Hepatic stellate cell (primary cell): ENCODE measurements at regions not wholly inside any gene's neighbourhood (a gene's known extent, or its start where the extent isn't known, plus 50 kb on each side); places are given as distances from the start of the nearest gene placed in this dataset.
"Not testable (repeated sequence)": the region's sequence is repeated elsewhere in the genome, so short reads cannot be mapped to it uniquely, and the experiment has no call there.

ENCODE experiments used
- DNase-seq: peaks from one replicate; pipeline ENCODE4 v3.0.0; 2011; ENCODE audit warnings: low spot score

GRCh38 chr1:185401019-185401418 is 84.0 kb upstream of the IVNS1ABP start:
- no peak for DNase-seq

- peak; percentile 48 for DNase-seq
Observed at GRCh38 chr1:185400052-185400451, 83.0 kb upstream of the IVNS1ABP start.

GRCh38 chr1:185398599-185398998 is 81.6 kb upstream of the IVNS1ABP start:
- no peak for DNase-seq

- no peak for DNase-seq
Observed at GRCh38 chr1:185398022-185398421, 81.0 kb upstream of the IVNS1ABP start.

- no peak for DNase-seq
Observed at GRCh38 chr1:185397183-185397582, 80.1 kb upstream of the IVNS1ABP start.

GRCh38 chr1:185396126-185396525 is 79.1 kb upstream of the IVNS1ABP start:
- no peak for DNase-seq

- DNase-seq = no peak
Observed at GRCh38 chr1:185393815-185394214, 76.8 kb upstream of the IVNS1ABP start.

GRCh38 chr1:185393205-185393604 is 76.2 kb upstream of the IVNS1ABP start:
- no peak for DNase-seq

- no peak for DNase-seq
Observed at GRCh38 chr1:185388815-185389214, 71.8 kb upstream of the IVNS1ABP start.

- no peak for DNase-seq
Observed at GRCh38 chr1:185388346-185388745, 71.3 kb upstream of the IVNS1ABP start.

- DNase-seq = no peak
Observed at GRCh38 chr1:185385991-185386390, 68.9 kb upstream of the IVNS1ABP start.

GRCh38 chr1:185383805-185384204 is 66.8 kb upstream of the IVNS1ABP start:
- DNase-seq = not testable (repeated sequence)

- DNase-seq = no peak
Observed at GRCh38 chr1:185377831-185378230, 60.8 kb upstream of the IVNS1ABP start.

GRCh38 chr1:185376840-185377635 is 60.0 kb upstream of the IVNS1ABP start:
- DNase-seq = no peak

GRCh38 chr1:185376288-185376687 is 59.2 kb upstream of the IVNS1ABP start:
- no peak for DNase-seq

- no peak for DNase-seq
Observed at GRCh38 chr1:185375583-185375982, 58.5 kb upstream of the IVNS1ABP start.

GRCh38 chr1:185373813-185374529 is 56.9 kb upstream of the IVNS1ABP start:
- DNase-seq = peak; percentile 31

GRCh38 chr1:185369786-185370185 is 52.7 kb upstream of the IVNS1ABP start:
- no peak for DNase-seq

- DNase-seq = no peak
Observed at GRCh38 chr1:185368913-185369491, 52.0 kb upstream of the IVNS1ABP start.

- no peak for DNase-seq
Observed at GRCh38 chr1:185368313-185368855, 51.3 kb upstream of the IVNS1ABP start.

- no peak for DNase-seq
Observed at GRCh38 chr1:185367218-185367617, 50.2 kb upstream of the IVNS1ABP start.
